Heart left ventricle (tissue), 16 donors: ENCODE measurements at regions not wholly inside any gene's neighbourhood (a gene's known extent, or its start where the extent isn't known, plus 50 kb on each side); places are given as distances from the start of the nearest gene placed in this dataset.
"Not testable (repeated sequence)": the region's sequence is repeated elsewhere in the genome, so short reads cannot be mapped to it uniquely, and the experiment has no call there.

Experiments
- ATAC-seq, 4 donors: fragments of 200-7000 bp; cut with Tn5 transposase; one replicate each; pipeline ENCODE4 v1.9.1; 2020 to 2022; ENCODE audit warnings: moderate library complexity in 4 of 4, mild to moderate bottlenecking in 3 of 4, moderate number of reproducible peaks in 1 of 4
- DNase-seq, 5 donors: peaks; one replicate each; pipeline ENCODE4 v3.0.0-alpha.2; 2020
- H3K27ac ChIP-seq, 12 donors: fragments of 200-600 bp; sonication (generic) in 4 of 12; one replicate each; pipeline versions ENCODE4 v1.5.0 to v1.8.0; 2016 to 2022; ENCODE audit warnings: mild to moderate bottlenecking in 2 of 12
- H3K27me3 ChIP-seq, 9 donors: fragments of 200-600 bp; sonication (generic) in 2 of 9; one replicate each; pipeline versions ENCODE4 v1.5.1 to v1.8.0; 2016 to 2022; ENCODE audit warnings: mild to moderate bottlenecking in 3 of 9
- H3K36me3 ChIP-seq, 9 donors: fragments of 200-600 bp; sonication (generic) in 2 of 9; one replicate each; pipeline versions ENCODE4 v1.5.0 to v1.8.0; 2018 to 2022; ENCODE audit warnings: mild to moderate bottlenecking in 2 of 9
- H3K4me1 ChIP-seq, 12 donors: fragments of 200-600 bp; sonication (generic) in 4 of 12; one replicate each; pipeline versions ENCODE4 v1.5.0 to v1.8.0; 2016 to 2022; ENCODE audit warnings: mild to moderate bottlenecking in 3 of 12
- H3K4me3 ChIP-seq, 12 donors: fragments of 200-600 bp; sonication (generic) in 4 of 12; one replicate each; pipeline versions ENCODE4 v1.5.0 to v1.8.0; 2017 to 2022; ENCODE audit warnings: mild to moderate bottlenecking in 9 of 12, moderate library complexity in 4 of 12
- H3K9me3 ChIP-seq, 12 donors: fragments of 200-600 bp; sonication (generic) in 4 of 12; one replicate each; pipeline versions ENCODE4 v1.5.0 to v1.8.0; 2016 to 2022; ENCODE audit warnings: mild to moderate bottlenecking in 1 of 12
- CTCF ChIP-seq, 12 donors: fragments of 200-600 bp; sonication (generic) in 4 of 12; IDR thresholded peaks; one replicate each; pipeline versions ENCODE4 v1.5.0 to v1.8.0; 2018 to 2022; ENCODE audit warnings: antibody characterized with exemption in 12 of 12, mild to moderate bottlenecking in 5 of 12
- POLR2A ChIP-seq, 2 donors: fragments of 450-650 bp; IDR thresholded peaks; one replicate each; pipeline ENCODE4 v1.6.1; 2017; ENCODE audit warnings: antibody characterized with exemption in 2 of 2, mild to moderate bottlenecking in 2 of 2, moderate library complexity in 2 of 2
- WGBS, 4 donors: extraction: QIAGEN DNeasy Blood & Tissue Kit in 2 of 4; methylation state at CpG; one replicate each; pipeline versions ENCODE4 v1.1.5 to v1.1.7; 2013 to 2018; 5-methylcytosine and 5-hydroxymethylcytosine counted together
- intact Hi-C, 10 donors: fragments of 100-400 bp; cut with DNase I; formaldehyde crosslinking; loops; one replicate each; pipeline versions ENCODE4 v1.11.1 to v1.14.2; 2022
- donor health status: ischemic (EF 13 %, LVEDD 7.1; RV severe dilation, severe dysfunction).
- donor health status: healthy with polysubstance abuse.
- donor health status: DM: no; HTN: yes; CAD: no.
- donor health status: DM: no; HTN: no; CAD: no.
- donor health status: ischemic (EF 25% LVEDD 6.9; RV normal size, moderate dysfunction).
- donor health status: ischemic (EF 25% LVEDD 5.7; RV mildly dilated, moderate dysfunction).
- donor health status: healthy.
- donor health status: DM: yes; HTN: yes; CAD: no.
- donor health status: ischemic (EF 35%, LVEDD 5.7; RV mildly dilated, moderate dysfunction).
- donor health status: nonischemic (EF 11% LVEDD 7.7; RV severe dilation, severe dysfunction).
- donor health status: DM: yes; HTN: yes; CAD: no.
- donor health status: PGD.
- donor health status: ischemic (EF 29% LVEDD 5.4; RV normal size, mild dysfunction).
- donor health status: nonischemic (EF 23%, LVEDD 6.1; RV moderate dilation, normal function).

GRCh38 chr6:115839583-115840181 lies 221.0 kb downstream of the FRK start:
- ATAC-seq (no peak), DNase-seq (no peak)
- Histone ChIP-seq H3K4me1 (no peaks in the 10 kb centered on the region), H3K9me3 (no peaks in the 10 kb centered on the region), H3K27ac (no peak overlapping the region), H3K36me3 (no peaks in the 10 kb centered on the region), H3K27me3 (no peaks in the 10 kb centered on the region), H3K4me3 (no peak overlapping the region)
- no peak for TF ChIP-seq CTCF (IDR thresholded peaks at IDR 0.05)
- no peak for TF ChIP-seq POLR2A (IDR thresholded peaks at IDR 0.05)
- intact Hi-C loops: no loop called here
- 85 to 93% (median 89%) methylated on average over 7 of the region's 7 CpGs for WGBS, 4 donors

DNA sequence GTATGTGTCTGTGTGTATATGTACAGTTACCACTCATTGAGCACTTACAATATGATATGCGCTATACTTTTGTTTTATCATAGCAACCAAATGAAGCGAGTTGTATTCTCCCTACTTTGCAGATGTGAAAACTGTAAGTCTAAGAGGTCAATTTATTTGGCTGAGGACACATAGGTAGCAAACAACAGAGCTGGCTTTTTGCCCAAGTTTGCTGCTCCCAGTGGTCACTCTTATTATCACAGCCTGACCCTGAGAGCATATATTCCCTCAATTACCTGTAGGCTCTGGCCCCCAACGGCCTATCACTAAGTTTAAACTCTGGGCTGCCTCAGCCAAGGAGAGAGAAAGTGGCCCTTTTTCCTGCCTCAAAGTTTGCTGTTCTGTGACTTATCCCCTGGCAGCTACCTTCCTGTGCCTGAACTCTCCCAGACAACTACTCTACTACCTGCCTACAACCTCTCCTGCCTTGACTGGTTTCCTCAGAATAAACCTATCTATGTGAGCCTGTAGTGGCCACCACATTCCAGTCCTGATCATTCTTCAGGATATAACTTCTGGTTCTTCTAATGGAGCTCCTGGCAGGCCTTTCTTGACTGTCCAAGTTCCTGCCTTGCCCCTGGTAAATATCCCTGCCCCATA lies 221.8 kb downstream of the FRK start:
- 57 to 74% (median 70%) methylated on average over 3 of the region's 3 CpGs for WGBS, 4 donors
- TF ChIP-seq POLR2A (IDR thresholded peaks at IDR 0.05): no peak
- peak in 11 of 12 donors; percentile 14 to 51 (median 30) for TF ChIP-seq CTCF (IDR thresholded peaks at IDR 0.05)
- ATAC-seq: no peak
- Histone ChIP-seq H3K4me3 (no peak overlapping the region), H3K9me3 (no peaks in the 10 kb centered on the region), H3K27me3 (no peaks in the 10 kb centered on the region), H3K36me3 (no peaks in the 10 kb centered on the region), H3K27ac (no peak overlapping the region), H3K4me1 (no peaks in the 10 kb centered on the region)
- intact Hi-C loops: no loop called here
- no peak for DNase-seq

DNA sequence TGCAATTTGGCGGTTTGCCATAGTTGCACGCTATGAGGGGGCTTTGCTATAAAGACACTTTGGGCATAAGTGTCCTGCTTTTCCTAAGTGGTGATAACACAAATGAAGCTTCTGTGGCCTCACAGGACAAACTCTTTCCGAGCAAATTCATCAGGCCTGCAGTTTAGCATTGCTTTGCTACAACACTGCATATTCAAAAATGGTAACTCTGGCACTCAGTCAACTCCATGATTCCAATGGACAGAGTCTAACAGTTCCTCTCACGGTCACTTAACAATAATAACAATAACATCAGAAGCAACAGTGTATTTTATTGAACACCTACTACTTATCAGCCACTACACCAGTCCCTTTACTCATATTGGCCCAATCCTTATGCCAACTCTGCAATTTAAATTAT lies 222.5 kb downstream of the FRK start:
- Histone ChIP-seq H3K27ac (no peak overlapping the region), H3K36me3 (no peaks in the 10 kb centered on the region), H3K27me3 (no peaks in the 10 kb centered on the region), H3K9me3 (no peaks in the 10 kb centered on the region), H3K4me3 (no peak overlapping the region), H3K4me1 (no peaks in the 10 kb centered on the region)
- TF ChIP-seq CTCF (IDR thresholded peaks at IDR 0.05) (no peak), POLR2A (IDR thresholded peaks at IDR 0.05) (no peak)
- DNase-seq: no peak
- ATAC-seq: no peak
- 80 to 95% (median 85%) methylated on average over 4 of the region's 4 CpGs for WGBS, 4 donors
- intact Hi-C loops: no loop called here

DNA sequence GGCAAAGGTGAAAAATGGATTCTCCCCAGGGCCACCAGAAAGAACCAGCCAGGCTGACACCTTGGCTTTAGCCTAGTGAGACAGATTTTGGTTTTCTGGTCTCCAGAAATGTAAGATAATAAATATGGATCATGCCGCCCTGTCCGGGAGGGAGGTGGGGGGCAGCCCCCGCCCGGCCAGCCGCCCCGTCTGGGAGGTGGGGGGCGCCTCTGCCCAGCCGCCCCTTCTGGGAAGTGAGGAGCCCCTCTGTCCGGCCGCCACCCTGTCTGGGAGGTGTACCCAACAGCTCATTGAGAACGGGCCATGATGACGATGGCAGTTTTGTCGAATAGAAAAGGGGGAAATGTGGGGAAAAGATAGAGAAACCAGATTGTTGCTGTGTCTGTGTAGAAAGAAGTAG lies 224.3 kb downstream of the FRK start:
- H3K27me3 ChIP-seq, H3K4me1 ChIP-seq, H3K27ac ChIP-seq, H3K36me3 ChIP-seq, H3K9me3 ChIP-seq, H3K4me3 ChIP-seq, DNase-seq, intact Hi-C loops, ATAC-seq: not testable (repeated sequence)
- 89 to 95% (median 93%) methylated on average over 8 to 13 of the region's 13 CpGs for WGBS, 4 donors

DNA sequence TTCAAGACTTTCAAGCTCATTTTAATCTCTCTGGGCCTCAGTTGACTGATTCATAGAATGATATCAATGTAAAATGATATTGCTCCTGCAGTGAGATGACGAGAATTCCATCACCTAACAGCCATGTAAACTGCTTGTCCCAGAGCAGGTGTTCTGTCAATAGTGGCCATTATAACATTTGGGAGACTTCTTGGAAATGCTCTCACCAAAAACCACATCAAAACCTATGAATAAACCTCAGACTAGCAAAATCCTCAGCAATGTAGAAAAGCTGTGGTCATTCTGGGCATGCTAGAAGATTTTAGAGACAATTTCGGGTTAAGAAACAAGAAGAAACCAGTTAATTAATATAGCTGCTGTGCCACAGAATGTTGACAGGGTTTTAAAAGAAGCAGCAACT lies 225.4 kb downstream of the FRK start:
- Histone ChIP-seq H3K4me3 (no peak overlapping the region), H3K36me3 (no peaks in the 10 kb centered on the region), H3K9me3 (no peaks in the 10 kb centered on the region), H3K4me1 (no peaks in the 10 kb centered on the region), H3K27ac (no peak overlapping the region), H3K27me3 (no peaks in the 10 kb centered on the region)
- DNase-seq: no peak
- 54 to 78% (median 66%) methylated on average over 2 of the region's 2 CpGs for WGBS, 4 donors
- TF ChIP-seq CTCF (IDR thresholded peaks at IDR 0.05): no peak
- TF ChIP-seq POLR2A (IDR thresholded peaks at IDR 0.05): no peak
- no peak for ATAC-seq
- intact Hi-C loops: no loop called here

GRCh38 chr6:115834542-115834941 lies 226.1 kb downstream of the FRK start:
- H3K4me3 ChIP-seq, H3K27me3 ChIP-seq, intact Hi-C loops, ATAC-seq, DNase-seq, H3K4me1 ChIP-seq, H3K9me3 ChIP-seq, H3K36me3 ChIP-seq, H3K27ac ChIP-seq: not testable (repeated sequence)
- 91 to 100% (median 94%) methylated on average over 10 to 27 of the region's 27 CpGs for WGBS, 4 donors
